Naive thymus-derived CD8-positive, alpha-beta T cell (primary cell): ENCODE measurements at regions not wholly inside any gene's neighbourhood (a gene's known extent, or its start where the extent isn't known, plus 50 kb on each side); places are given as distances from the start of the nearest gene placed in this dataset.

Experiments
- ATAC-seq, 2 donors: fragments of 150-1000 bp; cut with Tn5 transposase in 1 of 2; sonication (Bioruptor Pico), chemical (Tn5 transposase) in 1 of 2; 1 replicate in 1 of 2; 2 replicates in 1 of 2; pipeline ENCODE4 v1.10.0; 2021; ENCODE audit warnings: mild to moderate bottlenecking in 2 of 2, moderate library complexity in 2 of 2
- POLR2A ChIA-PET: fragments of 350-600 bp; sonication (Branson Sonifier 250); formaldehyde crosslinking; loops from one replicate; lab custom pipeline; 2021; ENCODE audit warnings: antibody characterized with exemption; lab: Charles Lee
- DNase-seq, 10 donors: peaks; one replicate each; pipeline versions ENCODE4 v3.0.0 to v3.0.0-alpha.2; 2020 to 2022
- H3K27ac Mint-ChIP-seq, 10 donors: one replicate each; pipeline ENCODE4 v1.8.0; 2020 to 2022; ENCODE audit warnings: mild to moderate bottlenecking in 10 of 10, mixed read lengths in 10 of 10, moderate library complexity in 4 of 10, inconsistent platforms in 1 of 10
- H3K27me3 Mint-ChIP-seq, 5 donors: one replicate each; pipeline ENCODE4 v1.8.0; 2021 to 2022; ENCODE audit warnings: mixed read lengths in 5 of 5
- H3K36me3 Mint-ChIP-seq, 3 donors: one replicate each; pipeline ENCODE4 v1.8.0; 2020 to 2022; ENCODE audit warnings: mixed read lengths in 3 of 3, mild to moderate bottlenecking in 2 of 3, inconsistent platforms in 1 of 3
- H3K4me1 Mint-ChIP-seq, 4 donors: one replicate each; pipeline ENCODE4 v1.8.0; 2021 to 2022; ENCODE audit warnings: mixed read lengths in 4 of 4
- H3K4me3 Mint-ChIP-seq, 10 donors: one replicate each; pipeline ENCODE4 v1.8.0; 2020 to 2022; ENCODE audit warnings: mild to moderate bottlenecking in 10 of 10, mixed read lengths in 10 of 10, moderate library complexity in 6 of 10, inconsistent platforms in 1 of 10
- H3K9me3 Mint-ChIP-seq, 9 donors: one replicate each; pipeline ENCODE4 v1.8.0; 2020 to 2022; ENCODE audit warnings: mixed read lengths in 9 of 9, mild to moderate bottlenecking in 3 of 9, inconsistent platforms in 1 of 9, moderate library complexity in 1 of 9

- Mint-ChIP-seq H3K9me3 (peaks cover 0 to 25% (median 5%) of the 10 kb centered on the region in 9 donors), H3K4me1 (no peaks in the 10 kb centered on the region), H3K36me3 (no peaks in the 10 kb centered on the region), H3K27me3 (no peaks in the 10 kb centered on the region), H3K4me3 (no peak overlapping the region), H3K27ac (no peak overlapping the region)
- POLR2A ChIA-PET, result no interaction called here
- ATAC-seq, result no peak
- DNase-seq, result no peak
These were observed 378.5 kb downstream of the FAT4 start for GRCh38 chr4:125693228-125693627.

- DNase-seq (no peak), ATAC-seq (no peak)
- Mint-ChIP-seq H3K4me1 (no peaks in the 10 kb centered on the region), H3K27ac (no peak overlapping the region), H3K27me3 (no peaks in the 10 kb centered on the region), H3K4me3 (no peak overlapping the region), H3K36me3 (no peaks in the 10 kb centered on the region), H3K9me3 (peaks cover 0 to 15% (median 3%) of the 10 kb centered on the region in 9 donors)
- POLR2A ChIA-PET, result no interaction called here
These were observed 387.7 kb downstream of the FAT4 start for GRCh38 chr4:125702406-125702805.

DNA sequence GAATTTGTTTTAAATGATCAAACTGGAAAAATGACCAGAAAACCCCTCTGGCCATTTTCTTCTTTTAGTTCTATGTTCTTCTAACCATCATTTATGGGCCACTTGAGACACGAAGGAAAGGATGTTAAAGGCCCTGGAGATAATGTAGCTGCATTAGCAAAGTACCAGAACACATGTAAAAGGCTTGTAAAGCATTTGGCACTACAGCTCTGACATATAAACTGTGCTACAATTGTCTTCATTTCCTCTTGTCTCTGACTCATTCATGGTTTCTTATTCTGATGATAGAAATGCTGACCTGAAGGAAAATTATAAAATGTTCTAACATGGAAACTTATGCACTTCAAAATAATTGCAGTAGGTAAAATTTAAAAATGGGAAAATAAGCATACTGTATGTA is 388.7 kb downstream of the FAT4 start:
- H3K4me1 Mint-ChIP-seq, result no peaks in the 10 kb centered on the region
- POLR2A ChIA-PET, result no interaction called here
- peaks cover 0 to 11% (median 0%) of the 10 kb centered on the region in 9 donors for H3K9me3 Mint-ChIP-seq
- ATAC-seq (no peak), DNase-seq (no peak)
- no peak overlapping the region for H3K4me3 Mint-ChIP-seq
- no peaks in the 10 kb centered on the region for H3K27me3 Mint-ChIP-seq
- H3K36me3 Mint-ChIP-seq, result no peaks in the 10 kb centered on the region
- no peak overlapping the region for H3K27ac Mint-ChIP-seq

DNA sequence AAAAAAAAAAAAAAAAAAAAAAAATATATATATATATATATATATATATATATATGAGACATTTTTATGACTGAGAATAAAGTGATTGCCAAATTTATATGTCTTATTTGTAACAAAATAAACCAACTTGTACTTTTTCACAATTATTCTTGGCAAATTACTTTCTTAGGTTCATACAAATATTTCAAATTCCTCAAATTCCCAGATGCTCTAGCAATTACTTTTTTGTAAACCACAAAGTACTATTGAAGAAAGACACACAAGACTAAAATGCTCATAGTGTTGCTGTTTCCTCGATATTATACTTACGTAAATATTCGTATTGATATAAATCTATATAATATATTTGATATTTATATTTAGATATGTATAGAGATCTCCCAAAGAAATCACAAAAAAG is 390.0 kb downstream of the FAT4 start:
- Mint-ChIP-seq H3K4me3 (no peak overlapping the region), H3K27me3 (no peaks in the 10 kb centered on the region), H3K27ac (no peak overlapping the region), H3K9me3 (peaks cover 0 to 11% (median 0%) of the 10 kb centered on the region in 9 donors), H3K36me3 (no peaks in the 10 kb centered on the region), H3K4me1 (no peaks in the 10 kb centered on the region)
- POLR2A ChIA-PET, result no interaction called here
- ATAC-seq (no peak), DNase-seq (no peak)

DNA sequence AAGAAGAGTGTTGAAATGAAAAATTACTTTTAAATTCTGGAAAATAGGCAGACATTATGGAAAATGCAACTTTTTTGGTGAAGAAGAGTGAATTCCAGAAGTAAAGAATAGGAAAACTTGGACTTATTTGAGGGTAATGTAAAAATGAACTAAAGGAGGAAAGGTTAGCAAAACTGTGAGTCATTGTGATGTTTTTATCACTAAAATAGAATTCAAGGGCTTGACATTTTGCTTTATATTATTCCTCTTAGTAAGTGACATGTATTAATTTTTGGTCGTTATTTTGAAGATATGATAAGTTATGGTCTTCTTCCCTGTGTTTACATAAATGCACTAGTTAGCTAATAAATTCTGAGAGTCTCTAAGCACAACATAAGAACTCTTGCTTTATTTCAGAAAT is 390.9 kb downstream of the FAT4 start:
- no peak overlapping the region for H3K27ac Mint-ChIP-seq
- ATAC-seq (no peak), DNase-seq (no peak)
- no peaks in the 10 kb centered on the region for H3K27me3 Mint-ChIP-seq
- POLR2A ChIA-PET, result no interaction called here
- H3K9me3 Mint-ChIP-seq, result peaks cover 0 to 11% (median 0%) of the 10 kb centered on the region in 9 donors
- H3K36me3 Mint-ChIP-seq, result no peaks in the 10 kb centered on the region
- H3K4me1 Mint-ChIP-seq, result no peaks in the 10 kb centered on the region
- H3K4me3 Mint-ChIP-seq, result no peak overlapping the region

- Mint-ChIP-seq H3K4me3 (no peak overlapping the region), H3K36me3 (no peaks in the 10 kb centered on the region), H3K27me3 (no peaks in the 10 kb centered on the region), H3K27ac (no peak overlapping the region), H3K4me1 (no peaks in the 10 kb centered on the region), H3K9me3 (peaks cover 0 to 5% (median 0%) of the 10 kb centered on the region in 9 donors)
- ATAC-seq (no peak), DNase-seq (no peak)
- POLR2A ChIA-PET, result no interaction called here
These were observed 392.6 kb downstream of the FAT4 start for GRCh38 chr4:125707397-125707796.

GRCh38 chr4:125710766-125711165 is 396.0 kb downstream of the FAT4 start:
- no peak overlapping the region for H3K4me3 Mint-ChIP-seq
- DNase-seq, result no peak

DNA sequence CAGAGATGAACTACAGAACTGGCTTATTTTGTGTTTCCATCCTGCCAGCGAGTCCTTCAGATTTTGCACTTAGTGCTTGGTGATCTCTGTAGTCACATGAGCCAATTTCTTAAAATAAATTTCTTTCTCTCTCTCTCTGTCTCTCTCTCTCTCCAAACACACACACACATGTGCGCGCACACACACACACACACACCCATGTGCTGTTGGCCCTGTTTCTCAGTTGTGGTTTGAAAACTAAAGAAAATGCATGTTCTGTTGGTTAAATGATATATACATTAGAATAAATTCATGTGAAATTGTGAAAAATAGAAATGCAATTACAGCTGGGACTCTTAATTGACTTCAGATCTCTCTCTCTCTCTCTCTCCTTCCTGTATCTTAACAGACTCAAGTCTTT is 399.3 kb downstream of the FAT4 start:
- POLR2A ChIA-PET, result no interaction called here
- ATAC-seq (no peak), DNase-seq (no peak)
- no peaks in the 10 kb centered on the region for H3K27me3 Mint-ChIP-seq
- no peaks in the 10 kb centered on the region for H3K4me1 Mint-ChIP-seq
- H3K36me3 Mint-ChIP-seq, result no peaks in the 10 kb centered on the region
- no peak overlapping the region for H3K27ac Mint-ChIP-seq
- H3K9me3 Mint-ChIP-seq, result peaks cover 0 to 14% (median 3%) of the 10 kb centered on the region in 9 donors
- no peak overlapping the region for H3K4me3 Mint-ChIP-seq

More at GRCh38 chr4:125710766-125711165, 396.0 kb downstream of the FAT4 start:
- Mint-ChIP-seq H3K4me1 (no peaks in the 10 kb centered on the region), H3K9me3 (peaks cover 0 to 14% (median 0%) of the 10 kb centered on the region in 9 donors), H3K27ac (no peak overlapping the region), H3K27me3 (no peaks in the 10 kb centered on the region), H3K36me3 (no peaks in the 10 kb centered on the region)
- ATAC-seq, result no peak
- POLR2A ChIA-PET, result no interaction called here

DNA sequence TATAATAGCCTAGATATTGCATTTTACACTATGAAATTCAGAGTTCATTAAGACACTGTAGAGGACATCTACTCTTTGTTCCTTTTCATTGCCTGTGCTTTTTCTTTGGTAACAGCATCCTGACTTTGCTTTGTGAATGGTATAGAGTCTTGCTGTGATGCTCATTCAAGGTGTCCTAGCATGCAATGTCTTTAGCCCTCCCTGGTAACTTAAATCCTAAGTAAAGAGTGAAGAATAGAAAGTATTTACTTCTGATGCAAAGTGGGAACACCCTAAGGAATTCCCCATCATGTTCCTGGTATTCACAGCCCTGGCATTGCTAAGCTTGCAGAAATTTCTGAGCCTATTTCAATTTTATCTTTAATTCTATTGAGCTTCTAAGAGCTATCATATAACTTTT is 400.1 kb downstream of the FAT4 start:
- POLR2A ChIA-PET, result no interaction called here
- H3K9me3 Mint-ChIP-seq, result peaks cover 0 to 14% (median 3%) of the 10 kb centered on the region in 9 donors
- H3K4me3 Mint-ChIP-seq, result no peak overlapping the region
- no peaks in the 10 kb centered on the region for H3K27me3 Mint-ChIP-seq
- H3K36me3 Mint-ChIP-seq, result no peaks in the 10 kb centered on the region
- H3K27ac Mint-ChIP-seq, result no peak overlapping the region
- ATAC-seq (no peak), DNase-seq (no peak)
- no peaks in the 10 kb centered on the region for H3K4me1 Mint-ChIP-seq

DNA sequence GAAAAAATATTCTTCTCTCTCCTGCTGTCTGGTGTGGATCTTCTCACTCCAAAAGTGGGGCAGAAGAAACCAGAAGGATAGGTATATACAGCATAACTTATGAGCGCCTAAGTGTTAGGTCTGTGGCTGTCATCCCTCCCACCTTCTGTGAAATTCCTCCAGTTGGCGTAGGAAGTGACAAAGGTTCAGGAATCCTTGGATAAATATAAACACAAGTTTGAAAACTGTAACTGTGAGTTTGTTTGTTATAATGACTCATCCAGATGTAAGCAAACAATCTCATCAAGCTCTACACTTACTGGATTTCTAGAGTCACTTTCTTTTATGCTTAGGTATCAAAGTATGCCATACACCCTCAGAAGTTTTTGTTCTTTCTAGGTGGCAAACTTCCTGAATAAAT is 405.2 kb downstream of the FAT4 start:
- no peak overlapping the region for H3K27ac Mint-ChIP-seq
- ATAC-seq (no peak), DNase-seq (no peak)
- no peak overlapping the region for H3K4me3 Mint-ChIP-seq
- no peaks in the 10 kb centered on the region for H3K36me3 Mint-ChIP-seq
- no peaks in the 10 kb centered on the region for H3K4me1 Mint-ChIP-seq
- H3K9me3 Mint-ChIP-seq, result peaks cover 0 to 9% (median 2%) of the 10 kb centered on the region in 9 donors
- POLR2A ChIA-PET, result no interaction called here
- no peaks in the 10 kb centered on the region for H3K27me3 Mint-ChIP-seq

DNA sequence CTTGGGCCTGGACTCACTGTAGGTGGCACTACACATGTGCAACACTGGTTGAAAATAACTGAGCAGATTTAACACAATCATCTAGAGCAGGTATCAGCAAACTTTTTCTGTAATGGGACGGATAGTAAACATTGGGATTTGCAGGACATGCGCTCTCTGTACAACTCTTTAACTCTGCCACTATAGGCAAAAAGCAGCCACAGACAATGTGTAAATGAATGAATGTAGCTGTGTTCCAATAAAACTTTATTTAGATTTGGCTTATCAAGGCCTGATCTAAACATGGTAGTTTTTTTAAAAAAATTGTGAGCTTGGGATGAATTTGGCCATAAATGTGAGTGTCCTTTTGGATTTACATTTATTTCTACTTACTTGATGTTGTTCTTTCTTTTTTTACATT is 407.3 kb downstream of the FAT4 start:
- DNase-seq (no peak), ATAC-seq (no peak)
- Mint-ChIP-seq H3K27ac (no peak overlapping the region), H3K36me3 (no peaks in the 10 kb centered on the region), H3K4me1 (no peaks in the 10 kb centered on the region), H3K27me3 (no peaks in the 10 kb centered on the region), H3K9me3 (peaks cover 0 to 9% (median 0%) of the 10 kb centered on the region in 9 donors), H3K4me3 (no peak overlapping the region)
- POLR2A ChIA-PET, result no interaction called here

GRCh38 chr4:125725957-125726525 is 411.3 kb downstream of the FAT4 start:
- H3K4me1 Mint-ChIP-seq, result no peaks in the 10 kb centered on the region
- no peak overlapping the region for H3K4me3 Mint-ChIP-seq
- H3K27ac Mint-ChIP-seq, result no peak overlapping the region
- DNase-seq, result no peak
- no peaks in the 10 kb centered on the region for H3K36me3 Mint-ChIP-seq
- POLR2A ChIA-PET, result no interaction called here
- peaks cover 0 to 6% (median 0%) of the 10 kb centered on the region in 9 donors for H3K9me3 Mint-ChIP-seq
- no peaks in the 10 kb centered on the region for H3K27me3 Mint-ChIP-seq
- ATAC-seq, result no peak

GRCh38 chr4:125727931-125728330 is 413.2 kb downstream of the FAT4 start:
- ATAC-seq, result no peak
- Mint-ChIP-seq H3K9me3 (peaks cover 0 to 6% (median 0%) of the 10 kb centered on the region in 9 donors), H3K27ac (no peak overlapping the region), H3K4me1 (no peaks in the 10 kb centered on the region), H3K4me3 (no peak overlapping the region), H3K36me3 (no peaks in the 10 kb centered on the region), H3K27me3 (peaks cover 0 to under 1% (median 0%) of the 10 kb centered on the region in 5 donors)
- POLR2A ChIA-PET, result no interaction called here
- no peak for DNase-seq

DNA sequence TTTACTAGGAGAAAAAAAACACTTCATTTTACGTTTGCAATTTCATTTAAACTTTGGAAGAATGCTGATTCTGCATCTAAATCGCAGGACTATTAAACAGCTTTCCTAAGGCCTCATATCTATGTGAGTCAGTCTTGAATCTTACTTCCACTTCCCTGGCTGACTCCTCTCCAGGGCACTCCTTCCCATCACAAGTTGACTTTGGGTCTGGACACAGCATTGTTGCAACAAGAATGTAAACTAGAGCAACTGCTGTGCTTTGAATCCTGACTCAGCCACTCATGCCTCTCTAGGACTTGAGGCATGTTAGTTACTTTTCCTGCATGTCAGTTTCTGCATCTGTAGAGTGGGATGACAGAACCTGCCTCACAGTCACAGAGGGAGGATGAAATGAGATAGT is 413.8 kb downstream of the FAT4 start:
- H3K36me3 Mint-ChIP-seq, result no peaks in the 10 kb centered on the region
- no peak overlapping the region for H3K27ac Mint-ChIP-seq
- POLR2A ChIA-PET, result no interaction called here
- H3K4me3 Mint-ChIP-seq, result no peak overlapping the region
- peaks cover 0 to 9% (median 0%) of the 10 kb centered on the region in 9 donors for H3K9me3 Mint-ChIP-seq
- H3K27me3 Mint-ChIP-seq, result peaks cover 0 to 3% (median 0%) of the 10 kb centered on the region in 5 donors
- DNase-seq, result no peak
- ATAC-seq, result no peak
- no peaks in the 10 kb centered on the region for H3K4me1 Mint-ChIP-seq
